Left lung (tissue), 4 donors: ENCODE measurements at regions not wholly inside any gene's neighbourhood (a gene's known extent, or its start where the extent isn't known, plus 50 kb on each side); places are given as distances from the start of the nearest gene placed in this dataset.

Experiments used
- ATAC-seq: fragments of 200-7000 bp; cut with Tn5 transposase; one replicate; pipeline ENCODE4 v1.9.1; 2020; ENCODE audit warnings: moderate library complexity
- DNase-seq, 4 donors: peaks; one replicate each; pipeline ENCODE4 v3.0.0-alpha.2; 2013 to 2020
- H3K27ac ChIP-seq, 2 donors: fragments of 200-600 bp; sonication (generic) in 1 of 2; one replicate each; pipeline versions ENCODE4 v1.5.0 to v1.8.0; 2020 to 2021
- H3K27me3 ChIP-seq, 2 donors: fragments of 200-600 bp; sonication (generic) in 1 of 2; one replicate each; pipeline versions ENCODE4 v1.5.0 to v1.8.0; 2020 to 2021
- H3K36me3 ChIP-seq, 2 donors: fragments of 200-600 bp; sonication (generic) in 1 of 2; one replicate each; pipeline versions ENCODE4 v1.5.0 to v1.8.0; 2020 to 2021
- H3K4me1 ChIP-seq, 2 donors: fragments of 200-600 bp; one replicate each; pipeline ENCODE4 v1.8.0; 2021
- H3K4me3 ChIP-seq, 2 donors: fragments of 200-600 bp; sonication (generic) in 1 of 2; one replicate each; pipeline versions ENCODE4 v1.5.0 to v1.8.0; 2020 to 2021; ENCODE audit warnings: mild to moderate bottlenecking in 1 of 2
- H3K9me3 ChIP-seq, 2 donors: fragments of 200-600 bp; sonication (generic) in 1 of 2; one replicate each; pipeline versions ENCODE4 v1.5.0 to v1.8.0; 2020 to 2021
- intact Hi-C, 2 donors: fragments of 100-400 bp; cut with DNase I; formaldehyde crosslinking; loops; one replicate each; pipeline versions ENCODE4 v1.11.2 to v1.14.2; 2022
- TF ChIP-seq, protein P1 (sequence below), 2 donors: fragments of 200-600 bp; sonication (generic) in 1 of 2; IDR thresholded peaks; one replicate each; pipeline versions ENCODE4 v1.5.0 to v1.8.0; 2021; ENCODE audit warnings: antibody characterized with exemption in 2 of 2
- donor health status: DM: no; HTN: yes; CAD: no.
- donor health status: DM: no; HTN: no; CAD: no.

DNA sequence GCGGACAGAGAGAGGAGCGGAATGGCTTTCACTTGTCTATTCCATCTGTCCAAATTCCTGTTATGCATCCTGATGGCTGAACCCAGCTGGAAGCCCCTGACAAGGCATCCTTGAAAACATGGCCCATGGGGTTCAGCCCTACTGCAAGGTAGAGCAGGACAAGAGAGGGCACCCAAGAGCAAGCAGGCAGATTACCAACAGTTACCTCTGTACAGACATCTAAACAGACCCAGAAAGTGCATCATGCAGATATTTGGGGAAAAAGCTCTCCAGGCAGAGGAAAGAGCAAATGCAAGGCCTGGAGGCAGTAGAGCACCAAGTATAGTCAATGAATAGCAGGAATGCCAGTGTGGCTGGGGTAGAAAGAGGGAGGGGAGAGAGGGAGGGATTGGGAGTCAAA is 407.5 kb downstream of the PCNX1 start:
- H3K4me3 ChIP-seq: no peak overlapping the region
- DNase-seq: no peak
- intact Hi-C loops: no loop called here
- H3K27ac ChIP-seq: no peak overlapping the region
- no peaks in the 10 kb centered on the region for H3K9me3 ChIP-seq
- TF ChIP-seq, protein P1, sequence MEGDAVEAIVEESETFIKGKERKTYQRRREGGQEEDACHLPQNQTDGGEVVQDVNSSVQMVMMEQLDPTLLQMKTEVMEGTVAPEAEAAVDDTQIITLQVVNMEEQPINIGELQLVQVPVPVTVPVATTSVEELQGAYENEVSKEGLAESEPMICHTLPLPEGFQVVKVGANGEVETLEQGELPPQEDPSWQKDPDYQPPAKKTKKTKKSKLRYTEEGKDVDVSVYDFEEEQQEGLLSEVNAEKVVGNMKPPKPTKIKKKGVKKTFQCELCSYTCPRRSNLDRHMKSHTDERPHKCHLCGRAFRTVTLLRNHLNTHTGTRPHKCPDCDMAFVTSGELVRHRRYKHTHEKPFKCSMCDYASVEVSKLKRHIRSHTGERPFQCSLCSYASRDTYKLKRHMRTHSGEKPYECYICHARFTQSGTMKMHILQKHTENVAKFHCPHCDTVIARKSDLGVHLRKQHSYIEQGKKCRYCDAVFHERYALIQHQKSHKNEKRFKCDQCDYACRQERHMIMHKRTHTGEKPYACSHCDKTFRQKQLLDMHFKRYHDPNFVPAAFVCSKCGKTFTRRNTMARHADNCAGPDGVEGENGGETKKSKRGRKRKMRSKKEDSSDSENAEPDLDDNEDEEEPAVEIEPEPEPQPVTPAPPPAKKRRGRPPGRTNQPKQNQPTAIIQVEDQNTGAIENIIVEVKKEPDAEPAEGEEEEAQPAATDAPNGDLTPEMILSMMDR (IDR thresholded peaks at IDR 0.05): no peak
- no peaks in the 10 kb centered on the region for H3K27me3 ChIP-seq
- no peak for ATAC-seq
- H3K4me1 ChIP-seq: peaks cover 0 to 5% of the 10 kb centered on the region in 2 donors
- H3K36me3 ChIP-seq: no peaks in the 10 kb centered on the region

DNA sequence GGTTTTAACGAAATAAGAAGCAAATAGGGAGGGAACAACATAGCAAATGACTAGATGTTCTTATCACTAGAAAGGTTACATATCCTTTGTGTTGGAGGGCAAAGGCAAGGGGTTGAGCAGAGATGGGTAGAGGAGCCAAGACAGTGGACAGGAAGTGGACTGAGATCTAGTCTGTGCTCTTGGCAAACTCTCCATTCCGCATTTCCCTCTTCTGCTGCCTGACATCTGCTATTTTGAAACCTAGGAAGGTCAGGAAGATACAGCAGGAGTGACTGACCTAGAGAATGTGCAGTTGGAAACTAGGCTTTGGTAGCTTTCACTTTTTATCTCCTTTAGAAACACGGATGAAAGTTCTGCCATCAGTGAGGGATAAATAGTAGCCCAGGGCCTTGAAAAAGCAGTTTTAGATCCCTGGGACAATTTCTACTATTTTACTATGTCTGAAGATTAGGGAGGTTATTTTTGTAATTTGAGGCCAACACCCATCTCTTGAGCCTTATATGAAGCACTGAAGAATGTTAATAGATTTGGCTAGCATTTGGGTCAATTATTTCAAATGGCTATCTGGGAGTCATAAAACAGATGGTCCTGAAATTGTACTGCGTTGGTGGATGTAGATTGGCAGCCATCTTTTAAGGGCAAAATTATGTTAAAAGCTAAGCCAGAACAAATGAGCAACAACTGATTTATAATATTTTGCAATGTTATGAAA is 410.3 kb downstream of the PCNX1 start:
- DNase-seq (no peak), ATAC-seq (no peak)
- TF ChIP-seq, protein P1 (IDR thresholded peaks at IDR 0.05): no peak
- Histone ChIP-seq H3K27me3 (no peaks in the 10 kb centered on the region), H3K27ac (no peak overlapping the region), H3K4me3 (no peak overlapping the region), H3K36me3 (no peaks in the 10 kb centered on the region), H3K4me1 (peaks cover 0 to 13% of the 10 kb centered on the region in 2 donors), H3K9me3 (no peaks in the 10 kb centered on the region)
- intact Hi-C loops: no loop called here

GRCh38 chr14:71318097-71318459 is 410.8 kb downstream of the PCNX1 start:
- Histone ChIP-seq H3K27me3 (no peaks in the 10 kb centered on the region), H3K27ac (no peak overlapping the region), H3K9me3 (no peaks in the 10 kb centered on the region), H3K4me3 (no peak overlapping the region), H3K4me1 (peaks cover 4 to 19% of the 10 kb centered on the region in 2 donors), H3K36me3 (no peaks in the 10 kb centered on the region)
- intact Hi-C loops: no loop called here
- no peak for DNase-seq
- TF ChIP-seq, protein P1 (IDR thresholded peaks at IDR 0.05): no peak
- ATAC-seq: no peak

GRCh38 chr14:71319666-71320065 is 412.4 kb downstream of the PCNX1 start:
- Histone ChIP-seq H3K36me3 (no peaks in the 10 kb centered on the region), H3K27ac (peak overlapping the region in 1 of 2 donors; percentile 96), H3K9me3 (no peaks in the 10 kb centered on the region), H3K4me1 (peaks cover 7 to 35% of the 10 kb centered on the region in 2 donors), H3K4me3 (peak overlapping the region; percentile 82 to 89), H3K27me3 (no peaks in the 10 kb centered on the region)
- no peak for DNase-seq
- intact Hi-C loops: no loop called here
- ATAC-seq: no peak
- TF ChIP-seq, protein P1 (IDR thresholded peaks at IDR 0.05): no peak

GRCh38 chr14:71320107-71320733 is 413.0 kb downstream of the PCNX1 start, which contains the start of gene SIPA1L1:
Gene SIPA1L1, plus strand, starts transcription at chr14:71320476.
- H3K4me3 ChIP-seq: peak within 1 kb of the TSS; percentile 82 to 89
- TF ChIP-seq, protein P1 (IDR thresholded peaks at IDR 0.05): no peak
- intact Hi-C loops: no loop called here

More at GRCh38 chr14:71320107-71320733, 413.0 kb downstream of the PCNX1 start, which contains the start of gene SIPA1L1:
- Histone ChIP-seq H3K4me1 (peaks cover 7 to 40% of the 10 kb centered on the region in 2 donors), H3K27ac (peak within 1 kb of the TSS; percentile 96 to 97), H3K9me3 (no peaks in the 10 kb centered on the region), H3K36me3 (no peaks in the 10 kb centered on the region), H3K27me3 (no peaks in the 10 kb centered on the region)
- peak; percentile 90 for ATAC-seq
- peak; percentile 99 to 100 (median 99) for DNase-seq
